HCT116 (cell line): ENCODE measurements at regions not wholly inside any gene's neighbourhood (a gene's known extent, or its start where the extent isn't known, plus 50 kb on each side); places are given as distances from the start of the nearest gene placed in this dataset.

Experiments used
- ATAC-seq: fragments of 200-7000 bp; cut with Tn5 transposase; 2 replicates; pipeline ENCODE4 v1.9.1; 2020; ENCODE audit warnings: mild to moderate bottlenecking, moderate library complexity
- BruUV-seq: library from RNA; stranded (reverse); fragments of 400-500 nt; replicated peaks from 2 replicates; lab custom pipeline; 2021; lab: Mats Ljungman, UMichigan
- CTCF ChIA-PET: fragments of 300-600 bp; sonication (Branson Sonifier 250); formaldehyde crosslinking; loops from one replicate; lab custom pipeline; 2021; ENCODE audit warnings: antibody characterized with exemption; lab: Charles Lee
- POLR2A ChIA-PET: fragments of 300-600, 350-600 bp; sonication (Branson Sonifier 250); formaldehyde crosslinking; loops from one replicate; lab custom pipeline; 2021; ENCODE audit warnings: antibody characterized with exemption; lab: Charles Lee
- RAD21 ChIA-PET, 2 experiments: fragments of 300-600 bp; sonication (Branson Sonifier 250); formaldehyde crosslinking; loops; one replicate each; lab custom pipeline; 2023; ENCODE audit warnings: low total read pairs in 2 of 2; ENCODE audit not compliant: uncharacterized antibody in 2 of 2, unreplicated experiment in 2 of 2, low non-redundant PET in 1 of 2; lab: Charles Lee
- DNase-seq: peaks from one replicate; pipeline ENCODE4 v3.0.0-alpha.2; 2010; ENCODE audit warnings: low read depth, low spot score
- H2AFZ ChIP-seq: fragments of 200-600 bp; shearing (Covaris generic), sonication (generic); 2 replicates; pipeline ENCODE4 v1.6.1; 2017; ENCODE audit warnings: low read depth, mixed run types, mixed read lengths, antibody characterized with exemption, low read length; ENCODE audit not compliant: poor library complexity, severe bottlenecking
- H3K27ac ChIP-seq: 2 replicates; pipeline ENCODE4 v1.5.1; 2012; ENCODE audit warnings: low read depth, low read length
- H3K27me3 ChIP-seq: fragments of 200-600 bp; sonication (generic); 2 replicates; pipeline ENCODE4 v1.6.1; 2016; ENCODE audit warnings: mixed run types, low read length, mixed read lengths; ENCODE audit not compliant: insufficient read depth
- H3K36me3 ChIP-seq, 2 experiments: fragments of 200-500 bp in 1 of 2; fragments of 200-600 bp in 1 of 2; sonication (Bioruptor generic) in 1 of 2; sonication (generic) in 1 of 2; 2 replicates each; pipeline versions ENCODE4 v1.5.1 to v1.6.1; 2014 to 2016; ENCODE audit warnings: low read length in 2 of 2, inconsistent platforms in 1 of 2, mixed read lengths in 1 of 2, mixed run types in 1 of 2; ENCODE audit not compliant: insufficient read depth in 2 of 2, control insufficient read depth in 1 of 2
- H3K4me1 ChIP-seq, 2 experiments: fragments of 200-600 bp in 1 of 2; sonication (generic) in 1 of 2; 2 replicates each; pipeline versions ENCODE4 v1.5.1 to v1.6.1; 2012 to 2017; ENCODE audit warnings: low read length in 2 of 2, inconsistent platforms in 1 of 2, mild to moderate bottlenecking in 1 of 2, mixed read lengths in 1 of 2, mixed run types in 1 of 2, moderate library complexity in 1 of 2; ENCODE audit not compliant: insufficient read depth in 2 of 2, control insufficient read depth in 1 of 2
- H3K4me2 ChIP-seq: fragments of 200-600 bp; sonication (generic); 2 replicates; pipeline ENCODE4 v1.6.1; 2017; ENCODE audit warnings: mixed run types, low read length, mixed read lengths
- H3K4me3 ChIP-seq, 2 experiments: fragments of 200-600 bp in 1 of 2; sonication (generic) in 1 of 2; replicated peaks in 1 of 2; 2 replicates each; pipeline ENCODE4 v1.5.1; 2011 to 2016; ENCODE audit warnings: low read length in 2 of 2, control low read depth in 1 of 2, low read depth in 1 of 2, mild to moderate bottlenecking in 1 of 2, mixed read lengths in 1 of 2, mixed run types in 1 of 2
- H3K79me2 ChIP-seq: fragments of 200-600 bp; sonication (generic); 2 replicates; pipeline ENCODE4 v1.6.1; 2017; ENCODE audit warnings: mild to moderate bottlenecking, mixed run types, low read length, moderate library complexity, mixed read lengths; ENCODE audit not compliant: insufficient read depth
- H3K9ac ChIP-seq: fragments of 200-600 bp; sonication (generic); 2 replicates; pipeline ENCODE4 v1.6.1; 2016; ENCODE audit warnings: low read length, mixed read lengths
- H3K9me2 ChIP-seq: fragments of 200-600 bp; sonication (generic), shearing (Covaris generic); 2 replicates; pipeline ENCODE4 v1.6.1; 2017; ENCODE audit warnings: mixed run types, mild to moderate bottlenecking, moderate library complexity; ENCODE audit not compliant: insufficient read depth
- H3K9me3 ChIP-seq, 2 experiments: fragments of 200-500 bp in 1 of 2; fragments of 200-600 bp in 1 of 2; sonication (Bioruptor generic) in 1 of 2; sonication (generic) in 1 of 2; 2 replicates each; pipeline ENCODE4 v1.6.1; 2014 to 2017; ENCODE audit warnings: low read length in 2 of 2, mixed read lengths in 2 of 2, inconsistent platforms in 1 of 2, low read depth in 1 of 2, mild to moderate bottlenecking in 1 of 2, mixed run types in 1 of 2, moderate library complexity in 1 of 2; ENCODE audit not compliant: control insufficient read depth in 1 of 2, insufficient read depth in 1 of 2
- H4K20me1 ChIP-seq: fragments of 200-600 bp; sonication (generic), shearing (Covaris generic); 2 replicates; pipeline ENCODE4 v1.6.1; 2017; ENCODE audit warnings: mixed run types, mild to moderate bottlenecking, moderate library complexity; ENCODE audit not compliant: insufficient read depth
- CBX3 ChIP-seq: IDR thresholded peaks from 2 replicates; pipeline ENCODE4 v1.6.1; 2012; ENCODE audit warnings: low read depth
- EGR1 ChIP-seq: IDR thresholded peaks from 2 replicates; pipeline ENCODE4 v1.6.1; 2012; ENCODE audit warnings: low read depth
- EZH2phosphoT487 ChIP-seq: fragments of 200-600 bp; IDR thresholded peaks from 2 replicates; pipeline ENCODE4 v1.6.1; 2018; ENCODE audit warnings: antibody characterized with exemption, borderline replicate concordance
- JUND ChIP-seq: IDR thresholded peaks from 2 replicates; pipeline ENCODE4 v1.6.1; 2012
- MAX ChIP-seq: IDR thresholded peaks from 2 replicates; pipeline ENCODE4 v1.6.1; 2012
- POLR2A ChIP-seq: IDR thresholded peaks from 2 replicates; pipeline ENCODE4 v1.7.0; 2011; ENCODE audit warnings: borderline replicate concordance; ENCODE audit not compliant: insufficient read depth, insufficient read length; ENCODE audit errors: extremely low read depth
- RAD21 ChIP-seq: IDR thresholded peaks from 2 replicates; pipeline ENCODE4 v1.6.1; 2012; ENCODE audit warnings: low read depth, mild to moderate bottlenecking
- SIN3A ChIP-seq: IDR thresholded peaks from 2 replicates; pipeline ENCODE4 v1.6.1; 2012; ENCODE audit warnings: low read depth
- SP1 ChIP-seq: IDR thresholded peaks from 2 replicates; pipeline ENCODE4 v1.6.1; 2012; ENCODE audit warnings: low read depth
- SRF ChIP-seq: IDR thresholded peaks from 2 replicates; pipeline ENCODE4 v1.6.1; 2012; ENCODE audit warnings: low read depth
- ZBTB33 ChIP-seq: IDR thresholded peaks from 2 replicates; pipeline ENCODE4 v1.6.1; 2011; ENCODE audit warnings: mild to moderate bottlenecking, low read length, moderate library complexity; ENCODE audit not compliant: insufficient replicate concordance; ENCODE audit errors: extremely low read depth
- ZFX ChIP-seq: fragments of 450-650 bp; IDR thresholded peaks from 2 replicates; pipeline ENCODE4 v1.6.1; 2017
- ZNF274 ChIP-seq: fragments of 200-500 bp; sonication (Bioruptor generic); IDR thresholded peaks from 2 replicates; pipeline ENCODE4 v1.6.1; 2014; ENCODE audit warnings: mild to moderate bottlenecking, low read depth, low read length, inconsistent platforms
- intact Hi-C: fragments of 100-400 bp; cut with micrococcal nuclease; formaldehyde crosslinking; loops from 2 replicates; pipeline ENCODE4 v1.10.0; 2022
- TF ChIP-seq, protein P1 (sequence below): IDR thresholded peaks from 2 replicates; pipeline ENCODE4 v1.6.1; 2012

DNA sequence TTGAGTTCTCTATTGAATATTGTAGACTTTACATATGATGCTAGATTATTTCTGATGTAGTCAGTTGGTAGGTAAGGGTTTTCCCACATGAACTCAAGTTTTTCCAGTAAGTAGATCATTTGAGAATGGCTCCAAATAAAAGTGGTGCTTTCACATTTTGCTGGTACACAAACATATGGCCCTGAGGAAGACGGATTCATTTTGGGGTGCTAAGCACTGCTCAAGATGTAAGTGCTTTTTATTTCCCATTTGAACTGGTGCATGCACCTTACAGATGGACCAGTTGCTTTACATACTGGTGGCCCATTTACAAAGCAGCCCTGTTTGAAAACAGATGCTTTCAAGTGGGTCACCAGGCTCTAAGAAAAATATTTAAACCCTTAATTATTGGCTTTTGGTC, 266.7 kb downstream of the MEIS1 start:
- H3K9ac ChIP-seq = no peak overlapping the region
- no peak overlapping the region for H3K4me3 ChIP-seq
- ChIA-PET RAD21 (no interaction called here), CTCF (no interaction called here), POLR2A (no interaction called here)
- H3K79me2 ChIP-seq = no peaks in the 10 kb centered on the region
- no peak for DNase-seq
- BruUV-seq = no TSS peak
- ATAC-seq = no peak
- no peaks in the 10 kb centered on the region for H3K4me1 ChIP-seq
- intact Hi-C loops = no loop called here
- H3K9me2 ChIP-seq = no peaks in the 10 kb centered on the region
- no peak overlapping the region for H3K27ac ChIP-seq
- no peak overlapping the region for H3K4me2 ChIP-seq
- no peak overlapping the region for H2AFZ ChIP-seq
- H3K36me3 ChIP-seq = no peaks in the 10 kb centered on the region
- no peaks in the 10 kb centered on the region for H3K27me3 ChIP-seq
- H3K9me3 ChIP-seq = peaks cover 0 to 3% of the 10 kb centered on the region in 2 experiments; a peak in 1 of 4 replicates
- H4K20me1 ChIP-seq = no peaks in the 10 kb centered on the region; the same call in 1 of the 2 replicates
- TF ChIP-seq POLR2A (no peak), ZBTB33 (no peak), SRF (no peak), ZNF274 (no peak), JUND (no peak), SP1 (no peak), ZFX (no peak), EGR1 (no peak), CBX3 (no peak), EZH2phosphoT487 (no peak), MAX (no peak), RAD21 (no peak), SIN3A (no peak)
- TF ChIP-seq, protein P1, sequence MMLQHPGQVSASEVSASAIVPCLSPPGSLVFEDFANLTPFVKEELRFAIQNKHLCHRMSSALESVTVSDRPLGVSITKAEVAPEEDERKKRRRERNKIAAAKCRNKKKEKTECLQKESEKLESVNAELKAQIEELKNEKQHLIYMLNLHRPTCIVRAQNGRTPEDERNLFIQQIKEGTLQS = no peak
- TF ChIP-seq, all 23 proteins: peak for 0
